ENCODE measurements at regions not wholly inside any gene's neighbourhood (a gene's known extent, or its start where the extent isn't known, plus 50 kb on each side); places are given as distances from the start of the nearest gene placed in this dataset.
"Not testable (repeated sequence)": the region's sequence is repeated elsewhere in the genome, so short reads cannot be mapped to it uniquely, and the experiment has no call there.

DNA sequence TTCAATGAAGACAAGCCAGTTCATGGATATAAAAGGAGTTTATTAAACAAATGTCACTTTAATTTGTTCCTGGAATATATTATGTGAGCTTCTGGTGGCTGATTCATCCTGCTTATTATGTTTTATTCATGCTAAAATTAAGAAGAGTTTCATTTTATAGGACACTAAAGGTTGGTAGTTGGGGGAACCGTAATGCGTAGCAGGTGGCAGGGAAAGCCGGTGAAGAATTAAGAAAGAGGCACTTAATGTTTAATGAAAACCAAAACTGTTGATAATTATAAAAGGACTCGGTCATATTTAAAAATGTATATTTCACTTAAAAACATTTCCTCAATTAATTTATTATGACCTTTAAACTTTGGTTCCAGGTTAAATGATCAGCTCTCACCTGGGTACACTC lies 94.3 kb downstream of the XKR3 start:
- in situ Hi-C loops (cut with MboI; ENCODE audit: low sequenced_read_pairs), result loop anchor here (25.0 kb wide), 1 partner anchor 106 kb away; the partner anchor contains the start of gene XKR3

DNA sequence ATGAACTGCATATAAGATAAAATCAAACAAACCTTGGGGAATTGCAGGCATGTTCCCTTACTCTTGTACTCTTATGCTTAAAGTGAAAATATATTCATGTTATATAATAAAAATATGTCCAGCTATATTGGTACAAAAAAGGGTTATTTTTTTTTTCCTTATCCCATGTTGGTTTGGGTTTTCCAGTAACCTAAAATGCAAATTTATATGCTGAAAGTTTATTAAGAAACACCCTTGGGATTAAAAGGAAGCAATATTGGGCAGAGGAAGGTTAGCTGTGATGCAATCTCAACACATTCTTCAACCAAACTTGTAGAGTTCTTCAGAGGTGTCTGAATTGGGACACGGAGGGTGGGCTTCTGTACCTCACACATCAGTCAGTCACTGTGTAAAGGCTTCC lies 97.7 kb downstream of the XKR3 start:
- in situ Hi-C loops (cut with MboI; ENCODE audit: low sequenced_read_pairs), result loop anchor here (25.0 kb wide), 1 partner anchor 110 kb away; the partner anchor contains the start of gene XKR3

DNA sequence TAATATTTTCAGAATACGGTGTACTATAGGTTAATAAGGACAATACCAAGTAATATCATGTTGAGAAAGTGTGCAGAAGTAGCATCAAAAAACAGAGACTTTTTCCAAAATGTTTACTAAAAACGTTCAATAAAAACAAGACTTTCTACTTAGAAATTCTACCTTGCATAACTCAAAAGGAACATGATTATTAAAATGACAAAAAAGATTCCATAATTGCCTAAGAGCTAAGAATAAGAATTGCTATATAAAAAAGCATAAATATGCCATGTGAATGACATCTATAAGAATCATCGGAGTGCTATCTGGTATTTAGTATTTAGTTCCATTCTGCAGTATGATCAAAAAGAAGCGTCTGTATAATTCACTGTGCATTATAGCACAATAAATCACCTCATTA lies 102.0 kb downstream of the XKR3 start:
- in situ Hi-C loops (cut with MboI; ENCODE audit: low sequenced_read_pairs), result not testable (repeated sequence)

DNA sequence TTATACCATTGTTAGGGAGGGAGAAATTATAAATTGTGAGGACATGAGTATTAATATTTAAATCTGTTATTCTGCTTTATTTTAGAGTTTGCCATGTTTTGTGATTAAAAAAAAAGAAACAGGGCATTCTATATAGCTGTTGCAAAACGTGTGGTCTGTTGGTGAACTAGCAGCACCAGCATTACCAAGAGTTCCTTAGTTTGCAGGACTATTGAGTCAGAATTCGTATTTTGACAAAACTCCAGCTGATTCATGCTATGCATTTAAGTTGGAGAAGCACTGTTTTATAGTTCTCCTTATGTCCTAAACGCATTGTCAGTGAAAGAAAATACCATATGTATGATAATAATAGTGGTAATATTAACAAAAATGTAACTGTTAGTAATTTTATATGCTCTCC lies 102.6 kb downstream of the XKR3 start:
- in situ Hi-C loops (cut with MboI; ENCODE audit: low sequenced_read_pairs), result not testable (repeated sequence)

GRCh38 chr22:16721961-16722360 lies 103.2 kb downstream of the XKR3 start:
- in situ Hi-C loops (cut with MboI; ENCODE audit: low sequenced_read_pairs), result no loop called here

DNA sequence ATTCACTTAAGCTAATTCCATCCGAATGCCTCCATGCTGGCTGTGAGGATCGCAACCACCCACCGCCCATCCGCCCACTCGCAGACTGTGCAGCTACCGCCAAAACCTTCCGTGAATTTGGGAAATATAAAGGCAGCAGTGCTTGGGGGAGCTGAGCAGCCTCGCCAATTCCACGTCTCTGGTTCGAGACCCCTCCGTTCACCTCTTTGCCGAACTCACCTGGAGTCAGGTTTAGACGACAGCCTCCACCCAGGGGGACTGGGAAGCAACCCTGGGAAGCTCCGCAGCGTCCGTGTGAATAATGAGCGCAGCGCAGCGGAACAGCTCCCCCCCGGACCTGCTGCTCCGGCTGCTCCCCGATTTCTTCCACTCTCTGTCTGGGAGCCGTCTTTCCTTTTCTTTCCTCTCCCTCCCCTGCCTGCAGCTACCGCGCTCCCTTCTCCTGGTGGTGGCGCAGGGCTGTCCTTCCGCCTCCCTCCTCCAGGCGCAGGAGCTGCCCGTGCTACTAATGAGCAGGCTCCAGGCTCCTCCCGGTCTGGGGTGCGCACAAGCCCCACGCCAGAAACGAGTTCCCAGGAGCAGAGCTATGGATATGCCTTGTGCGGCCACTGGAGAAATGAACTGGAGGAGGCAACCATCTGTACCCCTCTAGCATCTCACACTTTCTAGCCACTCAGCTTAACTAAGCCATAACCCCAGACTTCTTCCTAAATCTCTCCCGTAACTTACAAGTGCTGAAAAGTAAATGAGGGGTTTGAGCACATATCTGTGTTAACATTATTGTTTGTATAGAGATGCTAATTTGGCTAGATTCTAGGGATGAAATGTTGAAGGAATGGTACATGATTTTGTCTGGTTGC lies 107.3 kb downstream of the XKR3 start:
- in situ Hi-C loops (cut with MboI; ENCODE audit: low sequenced_read_pairs), result no loop called here

DNA sequence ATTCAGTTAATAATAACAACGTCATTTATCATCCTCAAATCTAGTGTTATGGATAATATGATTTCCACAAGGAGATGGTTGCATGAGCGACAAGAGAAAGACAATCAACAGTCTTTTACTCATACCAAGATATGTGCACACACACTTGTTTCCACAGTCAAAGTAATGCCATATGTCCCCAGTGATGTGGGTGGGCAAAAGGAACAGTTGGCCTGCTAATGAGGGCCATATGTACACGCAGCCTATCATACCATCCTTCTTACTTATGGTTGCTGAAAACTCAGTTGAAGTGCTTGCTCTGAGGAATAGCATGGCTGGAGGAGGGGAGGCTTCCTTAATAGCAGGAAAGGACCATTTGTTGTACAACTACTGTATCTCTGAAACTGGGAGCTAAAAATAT lies 110.6 kb downstream of the XKR3 start:
- in situ Hi-C loops (cut with MboI; ENCODE audit: low sequenced_read_pairs), result not testable (repeated sequence)

GRCh38 chr22:16702318-16702870 lies 109.8 kb upstream of the CCT8L2 start:
- in situ Hi-C loops (cut with MboI; ENCODE audit: low sequenced_read_pairs), result not testable (repeated sequence)

DNA sequence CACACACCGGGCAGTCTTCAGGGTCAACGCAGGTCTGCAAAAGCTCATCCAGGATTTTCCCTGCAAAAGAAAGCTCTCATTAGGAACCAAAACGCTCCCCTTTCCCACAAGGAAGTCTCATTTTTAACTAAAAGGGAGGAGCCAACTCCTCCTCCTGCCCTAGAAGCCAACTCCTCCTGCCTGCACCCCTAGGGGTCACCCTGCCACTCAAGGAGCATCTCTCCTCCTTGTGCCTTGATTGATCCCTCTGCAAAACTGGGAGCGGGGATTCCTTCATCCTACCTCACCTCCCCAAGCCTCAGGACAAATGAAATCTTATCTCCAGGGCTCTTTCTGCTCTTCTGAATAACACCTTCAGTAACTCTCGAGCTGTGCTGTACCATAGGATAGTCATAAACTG lies 107.8 kb upstream of the CCT8L2 start:
- in situ Hi-C loops (cut with MboI; ENCODE audit: low sequenced_read_pairs), result not testable (repeated sequence)

GRCh38 chr22:16699326-16699725 lies 106.7 kb upstream of the CCT8L2 start:
- in situ Hi-C loops (cut with MboI; ENCODE audit: low sequenced_read_pairs), result no loop called here

GRCh38 chr22:16697492-16698044 lies 105.0 kb upstream of the CCT8L2 start:
- in situ Hi-C loops (cut with MboI; ENCODE audit: low sequenced_read_pairs), result not testable (repeated sequence)

DNA sequence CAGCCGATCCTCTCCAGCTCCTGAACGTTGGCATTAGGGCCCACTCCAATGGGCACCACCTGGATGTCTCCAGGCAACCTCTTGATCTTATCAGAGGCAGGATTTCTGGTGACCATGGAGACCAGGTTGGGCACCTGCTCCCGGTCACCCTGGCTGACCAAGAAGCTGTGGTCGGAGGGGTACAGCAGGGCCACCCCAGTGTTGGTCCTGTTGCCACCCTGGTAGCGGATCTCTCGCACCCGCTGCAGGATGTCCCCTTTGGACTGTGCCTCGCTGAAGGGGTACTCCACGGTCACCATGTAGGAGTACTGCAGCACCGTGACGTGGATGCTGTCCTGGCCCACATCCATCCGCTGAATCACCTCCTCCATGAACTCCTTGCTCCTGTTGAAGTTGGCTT lies 104.3 kb upstream of the CCT8L2 start:
- in situ Hi-C loops (cut with MboI; ENCODE audit: low sequenced_read_pairs), result not testable (repeated sequence)

- in situ Hi-C loops (cut with MboI; ENCODE audit: low sequenced_read_pairs), result no loop called here
Measured at GRCh38 chr22:16695261-16695660, 102.7 kb upstream of the CCT8L2 start.

GRCh38 chr22:16693747-16694146 lies 101.1 kb upstream of the CCT8L2 start:
- in situ Hi-C loops (cut with MboI; ENCODE audit: low sequenced_read_pairs), result not testable (repeated sequence)

GRCh38 chr22:16689358-16689757 lies 96.7 kb upstream of the CCT8L2 start:
- in situ Hi-C loops (cut with MboI; ENCODE audit: low sequenced_read_pairs), result not testable (repeated sequence)

DNA sequence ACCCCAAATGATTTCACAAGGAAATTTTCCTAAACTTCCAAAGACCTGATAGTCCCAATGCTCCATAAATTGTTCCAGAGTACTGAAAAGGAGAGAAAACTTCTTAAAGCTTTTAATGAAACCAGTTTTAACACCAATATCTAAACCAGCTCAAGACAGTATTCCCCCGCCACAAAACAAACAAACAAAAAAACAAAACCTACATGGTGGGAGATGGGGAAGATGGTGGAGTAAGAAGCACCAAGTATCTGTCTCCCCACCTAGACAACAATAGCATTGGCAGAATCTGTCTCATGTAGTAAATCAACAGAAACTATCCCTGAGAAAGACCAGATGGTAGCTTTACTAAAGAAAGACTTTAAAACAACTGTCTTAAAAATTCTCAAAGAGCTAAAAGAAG lies 88.7 kb upstream of the CCT8L2 start:
- in situ Hi-C loops (cut with MboI; ENCODE audit: low sequenced_read_pairs), result not testable (repeated sequence)

DNA sequence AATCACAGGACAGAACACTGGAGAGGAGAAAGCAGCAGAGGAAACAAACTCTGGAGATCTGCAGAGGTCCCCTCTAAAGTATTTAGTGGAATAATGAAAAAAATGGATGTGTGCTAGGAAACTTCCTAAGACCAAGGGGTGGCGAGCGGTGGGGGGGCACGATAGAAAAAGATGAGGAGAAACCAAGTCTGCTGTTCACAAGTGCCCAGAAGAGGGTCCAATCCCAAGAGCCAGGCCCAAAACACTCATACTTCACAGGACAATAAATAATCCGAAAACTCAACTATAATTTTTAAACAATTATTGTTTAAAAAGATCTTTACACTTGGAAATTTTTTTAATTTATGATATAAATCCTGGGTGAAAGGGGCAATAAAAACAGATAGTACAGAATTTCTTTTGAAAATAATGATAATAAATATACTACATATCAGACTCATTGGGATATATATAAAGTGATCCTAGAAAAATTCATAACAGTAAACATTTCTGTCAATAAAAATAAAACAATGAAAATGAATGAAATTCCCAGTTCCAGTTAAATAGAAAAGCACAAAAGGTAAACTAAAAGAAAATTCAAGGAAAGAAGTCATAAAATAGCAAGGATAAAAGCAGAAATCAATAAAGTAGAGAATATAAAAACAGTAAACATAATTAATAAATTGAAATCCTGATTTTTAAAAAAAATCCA lies 87.7 kb upstream of the CCT8L2 start:
- in situ Hi-C loops (cut with MboI; ENCODE audit: low sequenced_read_pairs), result not testable (repeated sequence)

DNA sequence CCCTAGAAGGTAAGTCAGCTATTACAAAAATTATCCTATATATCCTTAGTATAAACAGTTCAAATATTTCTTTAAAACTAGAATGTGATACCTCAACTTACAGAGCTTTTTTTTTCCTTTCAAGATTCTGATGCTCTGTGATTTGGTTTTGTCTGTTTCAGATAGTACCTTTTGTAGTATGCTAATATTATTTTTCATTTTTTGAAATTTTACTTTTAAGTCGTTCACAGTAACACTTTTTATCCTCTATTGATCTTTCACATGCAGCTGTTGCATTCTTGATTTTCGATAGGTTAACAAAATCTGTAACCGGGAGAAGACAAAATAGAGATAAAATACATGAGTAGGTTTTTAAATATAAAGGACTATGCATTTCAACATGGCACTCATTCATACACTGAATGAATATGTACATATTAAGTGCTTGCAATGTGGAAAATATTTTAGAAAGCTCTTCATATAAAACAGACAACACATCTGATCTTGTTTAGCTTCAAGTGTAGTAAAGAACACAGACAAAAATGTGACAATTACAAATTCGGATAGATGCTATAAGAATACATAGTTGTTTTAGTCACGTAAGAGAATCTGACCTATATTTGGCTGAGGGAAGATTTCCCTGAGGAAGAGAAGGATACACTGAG lies 86.7 kb upstream of the CCT8L2 start:
- in situ Hi-C loops (cut with MboI; ENCODE audit: low sequenced_read_pairs), result not testable (repeated sequence)

DNA sequence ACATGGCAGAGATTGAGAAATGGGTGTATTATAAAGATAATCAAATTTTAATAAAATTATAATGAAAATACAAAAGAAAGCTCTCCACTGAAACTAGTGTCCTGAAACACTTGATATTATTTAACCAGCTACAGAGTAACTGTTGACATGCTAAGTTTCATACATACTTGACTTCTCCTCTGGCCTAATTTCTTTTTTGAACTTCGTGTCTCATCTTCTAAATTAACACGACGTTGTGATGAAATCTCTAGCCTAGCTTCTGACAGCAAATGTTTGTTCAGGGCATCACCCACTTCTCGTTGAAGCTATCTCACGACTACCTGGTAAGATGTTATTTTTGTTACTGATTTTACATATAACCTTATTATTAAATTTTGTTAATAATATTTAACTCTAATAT lies 80.8 kb upstream of the CCT8L2 start:
- in situ Hi-C loops (cut with MboI; ENCODE audit: low sequenced_read_pairs), result not testable (repeated sequence)

- in situ Hi-C loops (cut with MboI; ENCODE audit: low sequenced_read_pairs), result not testable (repeated sequence)
Measured at GRCh38 chr22:16665610-16666009, 73.0 kb upstream of the CCT8L2 start.

GRCh38 chr22:16662330-16662729 lies 69.7 kb upstream of the CCT8L2 start:
- in situ Hi-C loops (cut with MboI; ENCODE audit: low sequenced_read_pairs), result not testable (repeated sequence)
